Effector memory CD4-positive, alpha-beta T cell (primary cell): ENCODE measurements at regions not wholly inside any gene's neighbourhood (a gene's known extent, or its start where the extent isn't known, plus 50 kb on each side); places are given as distances from the start of the nearest gene placed in this dataset.
"Not testable (repeated sequence)": the region's sequence is repeated elsewhere in the genome, so short reads cannot be mapped to it uniquely, and the experiment has no call there.

ENCODE experiments used
- DNase-seq, 3 donors: peaks; one replicate each; pipeline ENCODE4 v3.0.0-alpha.2; 2020
- H3K27ac ChIP-seq: 2 replicates; pipeline ENCODE4 v1.7.0; 2013; ENCODE audit warnings: mild to moderate bottlenecking, low read length, moderate library complexity; ENCODE audit not compliant: insufficient read depth, poor library complexity, severe bottlenecking
- H3K27me3 ChIP-seq: replicated peaks from 2 replicates; pipeline ENCODE4 v1.7.0; 2013; ENCODE audit warnings: mild to moderate bottlenecking, low read length; ENCODE audit not compliant: insufficient read depth, control insufficient read depth, poor library complexity, severe bottlenecking
- H3K36me3 ChIP-seq: 2 replicates; pipeline ENCODE4 v1.7.0; 2013; ENCODE audit warnings: mild to moderate bottlenecking, low read length, moderate library complexity; ENCODE audit not compliant: control insufficient read depth, insufficient read depth
- H3K4me1 ChIP-seq: 2 replicates; pipeline ENCODE4 v1.7.0; 2013; ENCODE audit warnings: low read length, mild to moderate bottlenecking; ENCODE audit not compliant: control insufficient read depth, insufficient read depth, poor library complexity, severe bottlenecking
- H3K4me3 ChIP-seq: 2 replicates; pipeline ENCODE4 v1.7.0; 2013; ENCODE audit warnings: low read length, low read depth, mild to moderate bottlenecking; ENCODE audit not compliant: insufficient read depth, poor library complexity, severe bottlenecking
- H3K9me3 ChIP-seq: 2 replicates; pipeline ENCODE4 v1.7.0; 2013; ENCODE audit warnings: mild to moderate bottlenecking, low read length, moderate library complexity; ENCODE audit not compliant: control insufficient read depth

- Histone ChIP-seq H3K9me3 (no peaks in the 10 kb centered on the region), H3K27ac (no peak overlapping the region), H3K4me3 (no peak overlapping the region), H3K27me3 (no peaks in the 10 kb centered on the region), H3K36me3 (no peaks in the 10 kb centered on the region), H3K4me1 (no peaks in the 10 kb centered on the region)
- DNase-seq: no peak
Measured at GRCh38 chr5:148740966-148741742, 85.3 kb upstream of the ADRB2 start.

- DNase-seq, H3K27ac ChIP-seq, H3K27me3 ChIP-seq, H3K4me1 ChIP-seq, H3K36me3 ChIP-seq, H3K9me3 ChIP-seq, H3K4me3 ChIP-seq: not testable (repeated sequence)
Measured at GRCh38 chr5:148741766-148742165, 84.6 kb upstream of the ADRB2 start.

- H3K9me3 ChIP-seq, DNase-seq, H3K36me3 ChIP-seq, H3K4me3 ChIP-seq, H3K27ac ChIP-seq, H3K27me3 ChIP-seq, H3K4me1 ChIP-seq: not testable (repeated sequence)
Measured at GRCh38 chr5:148744380-148744779, 82.0 kb upstream of the ADRB2 start.

- no peaks in the 10 kb centered on the region for H3K36me3 ChIP-seq
- H3K27me3 ChIP-seq: no peaks in the 10 kb centered on the region
- no peaks in the 10 kb centered on the region for H3K9me3 ChIP-seq
- H3K27ac ChIP-seq: no peak overlapping the region
- H3K4me3 ChIP-seq: no peak overlapping the region
- no peaks in the 10 kb centered on the region for H3K4me1 ChIP-seq
- no peak for DNase-seq
Measured at GRCh38 chr5:148746826-148747535, 79.4 kb upstream of the ADRB2 start.

- Histone ChIP-seq H3K27ac (no peak overlapping the region), H3K4me3 (no peak overlapping the region)
Measured at GRCh38 chr5:148747536-148747906, 78.9 kb upstream of the ADRB2 start.

GRCh38 chr5:148748702-148749392 lies 77.6 kb upstream of the ADRB2 start:
- H3K4me1 ChIP-seq: no peaks in the 10 kb centered on the region
- H3K27ac ChIP-seq: no peak overlapping the region
- no peak overlapping the region for H3K4me3 ChIP-seq
- H3K27me3 ChIP-seq: no peaks in the 10 kb centered on the region
- no peak for DNase-seq
- no peaks in the 10 kb centered on the region for H3K36me3 ChIP-seq
- no peaks in the 10 kb centered on the region for H3K9me3 ChIP-seq

More at GRCh38 chr5:148747536-148747906, 78.9 kb upstream of the ADRB2 start:
- no peak for DNase-seq
- H3K4me1 ChIP-seq: no peaks in the 10 kb centered on the region
- no peaks in the 10 kb centered on the region for H3K27me3 ChIP-seq
- H3K36me3 ChIP-seq: no peaks in the 10 kb centered on the region
- no peaks in the 10 kb centered on the region for H3K9me3 ChIP-seq

GRCh38 chr5:148750614-148751013 lies 75.8 kb upstream of the ADRB2 start:
- no peak for DNase-seq
- Histone ChIP-seq H3K4me1 (no peaks in the 10 kb centered on the region), H3K4me3 (no peak overlapping the region), H3K27ac (no peak overlapping the region), H3K36me3 (no peaks in the 10 kb centered on the region), H3K9me3 (no peaks in the 10 kb centered on the region), H3K27me3 (no peaks in the 10 kb centered on the region)

GRCh38 chr5:148751025-148751424 lies 75.4 kb upstream of the ADRB2 start:
- no peak for DNase-seq
- no peaks in the 10 kb centered on the region for H3K4me1 ChIP-seq

GRCh38 chr5:148752375-148752774 lies 74.0 kb upstream of the ADRB2 start:
- not testable (repeated sequence) for H3K9me3 ChIP-seq, H3K4me1 ChIP-seq, DNase-seq, H3K27me3 ChIP-seq, H3K27ac ChIP-seq, H3K4me3 ChIP-seq, H3K36me3 ChIP-seq

More at GRCh38 chr5:148751025-148751424, 75.4 kb upstream of the ADRB2 start:
- no peaks in the 10 kb centered on the region for H3K9me3 ChIP-seq
- no peak overlapping the region for H3K27ac ChIP-seq
- no peaks in the 10 kb centered on the region for H3K27me3 ChIP-seq
- no peak overlapping the region for H3K4me3 ChIP-seq
- no peaks in the 10 kb centered on the region for H3K36me3 ChIP-seq

- Histone ChIP-seq H3K36me3 (no peaks in the 10 kb centered on the region), H3K4me3 (no peak overlapping the region), H3K27me3 (no peaks in the 10 kb centered on the region), H3K4me1 (no peaks in the 10 kb centered on the region), H3K27ac (no peak overlapping the region), H3K9me3 (no peaks in the 10 kb centered on the region)
- DNase-seq: no peak
Measured at GRCh38 chr5:148759101-148759500, 67.3 kb upstream of the ADRB2 start.
